Mesenchymal stem cell (in vitro differentiated cells and primary cell): ENCODE measurements at regions not wholly inside any gene's neighbourhood (a gene's known extent, or its start where the extent isn't known, plus 50 kb on each side); places are given as distances from the start of the nearest gene placed in this dataset.

Experiments
- DNase-seq: peaks from one replicate; pipeline ENCODE4 v3.0.0-alpha.2; 2013
- H2AFZ ChIP-seq: one replicate; pipeline ENCODE4 v1.6.1; 2013; ENCODE audit warnings: low read depth, mild to moderate bottlenecking, control low read depth, inconsistent platforms, low read length, moderate library complexity
- H2AK5ac ChIP-seq: 2 replicates; pipeline ENCODE4 v1.6.1; 2013; ENCODE audit warnings: low read length, moderate library complexity, mild to moderate bottlenecking, inconsistent platforms; ENCODE audit not compliant: severe bottlenecking
- H2BK120ac ChIP-seq: one replicate; pipeline ENCODE4 v1.6.1; 2013; ENCODE audit warnings: low read depth, mild to moderate bottlenecking, inconsistent platforms, low read length, moderate library complexity
- H2BK12ac ChIP-seq, 2 experiments: one replicate each; pipeline ENCODE4 v1.6.1; 2013; ENCODE audit warnings: inconsistent platforms in 2 of 2, low read length in 2 of 2, mild to moderate bottlenecking in 2 of 2, moderate library complexity in 2 of 2, control low read depth in 1 of 2
- H2BK15ac ChIP-seq: one replicate; pipeline ENCODE4 v1.6.1; 2013; ENCODE audit warnings: mild to moderate bottlenecking, low read depth, inconsistent platforms; ENCODE audit not compliant: poor library complexity, severe bottlenecking
- H2BK5ac ChIP-seq: 2 replicates; pipeline ENCODE4 v1.6.1; 2013; ENCODE audit warnings: low read depth, mild to moderate bottlenecking, low read length, control low read depth, inconsistent platforms; ENCODE audit not compliant: poor library complexity, severe bottlenecking
- H3K14ac ChIP-seq, 2 experiments: one replicate each; pipeline ENCODE4 v1.6.1; 2013; ENCODE audit warnings: inconsistent platforms in 2 of 2, low read length in 2 of 2, control low read depth in 1 of 2, mild to moderate bottlenecking in 1 of 2, moderate library complexity in 1 of 2
- H3K18ac ChIP-seq, 2 experiments: one replicate each; pipeline ENCODE4 v1.6.1; 2013; ENCODE audit warnings: inconsistent platforms in 2 of 2, low read length in 2 of 2, control low read depth in 1 of 2, low read depth in 1 of 2, mild to moderate bottlenecking in 1 of 2
- H3K23ac ChIP-seq, 2 experiments: one replicate each; pipeline ENCODE4 v1.6.1; 2013; ENCODE audit warnings: inconsistent platforms in 2 of 2, low read length in 2 of 2, mild to moderate bottlenecking in 2 of 2, moderate library complexity in 2 of 2, control low read depth in 1 of 2
- H3K27ac ChIP-seq: 2 replicates; pipeline ENCODE4 v1.5.1; 2013; ENCODE audit warnings: mild to moderate bottlenecking, moderate library complexity, low read length, control low read depth, inconsistent platforms; ENCODE audit not compliant: poor library complexity, severe bottlenecking
- H3K27me3 ChIP-seq, 2 experiments: 2 replicates each; pipeline versions ENCODE4 v1.6.1 to v1.7.0; 2013; ENCODE audit warnings: low read length in 2 of 2, mild to moderate bottlenecking in 2 of 2, moderate library complexity in 2 of 2, control low read depth in 1 of 2, inconsistent platforms in 1 of 2; ENCODE audit not compliant: control insufficient read depth in 1 of 2, insufficient read depth in 1 of 2
- H3K36me3 ChIP-seq, 2 experiments: 2 replicates each; pipeline versions ENCODE4 v1.6.1 to v1.7.0; 2013; ENCODE audit warnings: low read length in 2 of 2, control low read depth in 1 of 2, inconsistent platforms in 1 of 2, low read depth in 1 of 2, mild to moderate bottlenecking in 1 of 2; ENCODE audit not compliant: insufficient read depth in 2 of 2, control insufficient read depth in 1 of 2
- H3K4ac ChIP-seq, 2 experiments: one replicate each; pipeline ENCODE4 v1.6.1; 2013; ENCODE audit warnings: inconsistent platforms in 2 of 2, low read length in 2 of 2, mild to moderate bottlenecking in 2 of 2, moderate library complexity in 2 of 2, control low read depth in 1 of 2, low read depth in 1 of 2
- H3K4me1 ChIP-seq: 2 replicates; pipeline ENCODE4 v1.6.1; 2013; ENCODE audit warnings: low read depth, low read length, control low read depth; ENCODE audit not compliant: control insufficient read depth, insufficient read depth
- H3K4me2 ChIP-seq: 2 replicates; pipeline ENCODE4 v1.6.1; 2013; ENCODE audit warnings: low read length, mild to moderate bottlenecking, inconsistent platforms; ENCODE audit not compliant: poor library complexity, severe bottlenecking
- H3K4me3 ChIP-seq, 2 experiments: 2 replicates each; pipeline versions ENCODE4 v1.5.1 to v1.7.0; 2013; ENCODE audit warnings: low read length in 2 of 2, mild to moderate bottlenecking in 2 of 2, control low read depth in 1 of 2, low read depth in 1 of 2; ENCODE audit not compliant: insufficient read depth in 1 of 2
- H3K79me1 ChIP-seq: replicated peaks from 2 replicates; pipeline ENCODE4 v1.6.1; 2013; ENCODE audit warnings: mild to moderate bottlenecking, control low read depth, low read length, inconsistent platforms; ENCODE audit not compliant: poor library complexity, severe bottlenecking
- H3K9ac ChIP-seq: 2 replicates; pipeline ENCODE4 v1.7.0; 2013; ENCODE audit warnings: mild to moderate bottlenecking, low read length, moderate library complexity
- H3K9me3 ChIP-seq: 2 replicates; pipeline ENCODE4 v1.7.0; 2013; ENCODE audit warnings: mild to moderate bottlenecking, low read length; ENCODE audit not compliant: control insufficient read depth
- H4K8ac ChIP-seq: one replicate; pipeline ENCODE4 v1.6.1; 2013; ENCODE audit warnings: inconsistent platforms, mild to moderate bottlenecking, low read length, moderate library complexity
- H4K91ac ChIP-seq: one replicate; pipeline ENCODE4 v1.6.1; 2013; ENCODE audit warnings: mild to moderate bottlenecking, low read length, inconsistent platforms
- WGBS: methylation state at CpG from one replicate; pipeline ENCODE4 v1.1.7; 2013; ENCODE audit warnings: mixed read lengths; 5-methylcytosine and 5-hydroxymethylcytosine counted together

GRCh38 chr4:177080388-177080787, 229.3 kb upstream of the NEIL3 start:
- Histone ChIP-seq H3K27ac (no peak overlapping the region), H3K4ac (no peak overlapping the region), H4K8ac (no peak overlapping the region), H3K9ac (no peak overlapping the region), H3K4me2 (no peak overlapping the region), H2BK12ac (no peak overlapping the region), H2BK120ac (no peak overlapping the region), H3K36me3 (no peaks in the 10 kb centered on the region), H4K91ac (no peak overlapping the region), H2BK15ac (no peak overlapping the region), H2AK5ac (no peak overlapping the region), H3K23ac (no peak overlapping the region), H3K4me3 (no peak overlapping the region), H3K9me3 (no peaks in the 10 kb centered on the region), H3K27me3 (no peaks in the 10 kb centered on the region), H3K79me1 (no peaks in the 10 kb centered on the region), H3K14ac (no peak overlapping the region), H3K18ac (no peak overlapping the region), H2AFZ (no peak overlapping the region), H3K4me1 (peaks cover 2% of the 10 kb centered on the region), H2BK5ac (no peak overlapping the region)
- DNase-seq: no peak
- 96% methylated on average over 4 of the region's 5 CpGs for WGBS

- no peak overlapping the region for H3K23ac ChIP-seq
- no peak overlapping the region for H2AFZ ChIP-seq
These were observed 222.6 kb upstream of the NEIL3 start for GRCh38 chr4:177087060-177087459.

GRCh38 chr4:177087499-177087898, 222.2 kb upstream of the NEIL3 start:
- H2AK5ac ChIP-seq: no peak overlapping the region
- H2BK5ac ChIP-seq: no peak overlapping the region
- no peak overlapping the region for H3K4ac ChIP-seq
- H3K4me2 ChIP-seq: no peak overlapping the region
- no peak overlapping the region for H3K14ac ChIP-seq
- H3K36me3 ChIP-seq: no peaks in the 10 kb centered on the region
- no peak overlapping the region for H3K4me3 ChIP-seq
- no peak overlapping the region for H4K91ac ChIP-seq
- no peak overlapping the region for H2BK12ac ChIP-seq
- 90% methylated on average over 2 of the region's 2 CpGs for WGBS
- no peak overlapping the region for H3K23ac ChIP-seq
- no peak overlapping the region for H2AFZ ChIP-seq
- H3K27ac ChIP-seq: no peak overlapping the region
- H2BK120ac ChIP-seq: no peak overlapping the region
- H3K18ac ChIP-seq: no peak overlapping the region
- no peak overlapping the region for H2BK15ac ChIP-seq
- no peak overlapping the region for H4K8ac ChIP-seq
- H3K4me1 ChIP-seq: no peaks in the 10 kb centered on the region
- no peak overlapping the region for H3K9ac ChIP-seq
- DNase-seq: no peak
- no peaks in the 10 kb centered on the region for H3K27me3 ChIP-seq
- no peaks in the 10 kb centered on the region for H3K9me3 ChIP-seq
- H3K79me1 ChIP-seq: no peaks in the 10 kb centered on the region

More at GRCh38 chr4:177087060-177087459, 222.6 kb upstream of the NEIL3 start:
- Histone ChIP-seq H2BK5ac (no peak overlapping the region), H2BK120ac (no peak overlapping the region), H4K91ac (no peak overlapping the region), H3K4me1 (no peaks in the 10 kb centered on the region), H3K9ac (no peak overlapping the region), H3K36me3 (no peaks in the 10 kb centered on the region), H3K27ac (no peak overlapping the region), H2BK12ac (no peak overlapping the region), H3K18ac (no peak overlapping the region), H2AK5ac (no peak overlapping the region), H3K9me3 (no peaks in the 10 kb centered on the region), H3K4me3 (no peak overlapping the region), H3K4ac (no peak overlapping the region), H3K79me1 (no peaks in the 10 kb centered on the region), H3K27me3 (no peaks in the 10 kb centered on the region), H3K4me2 (no peak overlapping the region), H2BK15ac (no peak overlapping the region), H4K8ac (peak overlapping the region; percentile 77), H3K14ac (no peak overlapping the region)
- 87% methylated on average over 4 of the region's 4 CpGs for WGBS
- no peak for DNase-seq

- Histone ChIP-seq H2BK15ac (no peak overlapping the region), H3K23ac (no peak overlapping the region), H3K27me3 (no peaks in the 10 kb centered on the region), H3K18ac (no peak overlapping the region), H3K14ac (no peak overlapping the region), H3K9me3 (no peaks in the 10 kb centered on the region), H3K36me3 (no peaks in the 10 kb centered on the region), H2AFZ (no peak overlapping the region), H4K91ac (no peak overlapping the region), H3K79me1 (no peaks in the 10 kb centered on the region), H2AK5ac (no peak overlapping the region), H3K9ac (no peak overlapping the region), H4K8ac (no peak overlapping the region), H2BK5ac (no peak overlapping the region), H3K4me1 (no peaks in the 10 kb centered on the region), H2BK120ac (no peak overlapping the region), H3K4me2 (no peak overlapping the region), H3K4ac (no peak overlapping the region), H3K4me3 (no peak overlapping the region), H3K27ac (no peak overlapping the region), H2BK12ac (no peak overlapping the region)
- no peak for DNase-seq
These were observed 218.2 kb upstream of the NEIL3 start for GRCh38 chr4:177091515-177091914.
